ENCODE measurements at regions not wholly inside any gene's neighbourhood (a gene's known extent, or its start where the extent isn't known, plus 50 kb on each side); places are given as distances from the start of the nearest gene placed in this dataset.

DNA sequence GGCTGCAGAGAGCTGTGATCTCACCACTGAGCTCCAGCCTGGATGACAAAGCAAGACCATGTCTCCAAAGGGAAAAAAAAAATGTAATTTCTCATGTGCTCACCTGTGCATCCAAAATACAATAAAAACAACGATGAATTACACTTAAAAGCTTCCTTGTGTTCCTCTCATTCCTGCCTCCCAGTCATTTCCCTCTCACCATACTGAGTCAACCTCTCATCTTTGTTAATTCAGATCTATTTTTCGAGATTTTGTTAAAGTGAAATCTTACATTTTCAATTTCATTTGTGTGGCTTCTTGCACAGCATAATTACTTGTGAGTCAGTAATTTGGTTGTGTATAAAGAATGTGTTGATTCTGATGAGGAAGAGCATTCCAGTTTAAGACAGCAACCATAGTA is 1203.2 kb downstream of the TMEM121 start (continued):
- TF ChIP-seq POLR2AphosphoS5 (IDR thresholded peaks at IDR 0.05; ENCODE audit: low read depth) (no peak), EZH2phosphoT487 (IDR thresholded peaks at IDR 0.05; ENCODE audit: unreplicated experiment) (no peak), NANOG (IDR thresholded peaks at IDR 0.05; ENCODE audit: borderline replicate concordance) (no peak), STAT1 (IDR thresholded peaks at IDR 0.05; ENCODE audit: unreplicated experiment) (no peak), CREB1 (CRISPR knock-in tag; IDR thresholded peaks at IDR 0.05; ENCODE audit: low read depth) (no peak), ZNF114 (CRISPR knock-in tag; IDR thresholded peaks at IDR 0.05) (no peak)

DNA sequence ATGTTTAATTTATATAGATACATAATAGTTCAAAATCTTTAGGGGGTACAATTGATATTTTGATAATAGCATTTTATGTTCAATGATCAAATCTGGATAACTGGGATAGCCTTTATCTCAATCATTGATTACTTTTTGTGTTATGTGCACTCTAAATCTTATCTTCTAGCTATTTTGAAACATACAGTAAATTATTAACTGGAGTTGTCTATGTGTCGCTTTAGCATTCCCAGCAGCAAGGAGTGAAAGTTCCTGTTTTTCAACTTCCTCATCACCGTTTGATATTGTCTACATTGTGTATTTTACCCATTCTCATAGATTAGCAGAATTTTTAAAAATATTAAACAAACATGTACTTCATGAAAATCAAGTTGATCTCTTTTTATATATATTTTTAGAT is 1207.4 kb downstream of the TMEM121 start:
- no peaks in the 10 kb centered on the region for H3K36me3 Mint-ChIP-seq (ENCODE audit: low read depth)
- no peaks in the 10 kb centered on the region for H3K27me3 ChIP-seq (ENCODE audit: insufficient read depth)
- H3K4me1 Mint-ChIP-seq, result no peaks in the 10 kb centered on the region
- H3K27ac Mint-ChIP-seq, result no peak overlapping the region
- no peak overlapping the region for H2AFZ ChIP-seq
- no peaks in the 10 kb centered on the region for H3K79me2 ChIP-seq (replicated peaks; ENCODE audit: insufficient read depth)
- no peak overlapping the region for H3K4me3 Mint-ChIP-seq
- no peaks in the 10 kb centered on the region for H3K36me3 ChIP-seq (ENCODE audit: insufficient read depth)
- peaks cover 81% of the 10 kb centered on the region for H3K9me3 Mint-ChIP-seq
- TF ChIP-seq NANOG (IDR thresholded peaks at IDR 0.05; ENCODE audit: borderline replicate concordance) (no peak), ZNF331 (CRISPR knock-in tag; IDR thresholded peaks at IDR 0.05; ENCODE audit: low read depth) (no peak), CREB1 (CRISPR knock-in tag; IDR thresholded peaks at IDR 0.05; ENCODE audit: low read depth) (no peak), JUNB (IDR thresholded peaks at IDR 0.05; ENCODE audit: unreplicated experiment) (no peak), EZH2phosphoT487 (IDR thresholded peaks at IDR 0.05; ENCODE audit: unreplicated experiment) (no peak), ZNF114 (CRISPR knock-in tag; IDR thresholded peaks at IDR 0.05) (no peak), POLR2AphosphoS5 (IDR thresholded peaks at IDR 0.05; ENCODE audit: low read depth) (no peak), STAT1 (IDR thresholded peaks at IDR 0.05; ENCODE audit: unreplicated experiment) (no peak), EZH2 (IDR thresholded peaks at IDR 0.05; ENCODE audit: low read depth, unreplicated experiment) (no peak)
- TF ChIP-seq, protein P1, sequence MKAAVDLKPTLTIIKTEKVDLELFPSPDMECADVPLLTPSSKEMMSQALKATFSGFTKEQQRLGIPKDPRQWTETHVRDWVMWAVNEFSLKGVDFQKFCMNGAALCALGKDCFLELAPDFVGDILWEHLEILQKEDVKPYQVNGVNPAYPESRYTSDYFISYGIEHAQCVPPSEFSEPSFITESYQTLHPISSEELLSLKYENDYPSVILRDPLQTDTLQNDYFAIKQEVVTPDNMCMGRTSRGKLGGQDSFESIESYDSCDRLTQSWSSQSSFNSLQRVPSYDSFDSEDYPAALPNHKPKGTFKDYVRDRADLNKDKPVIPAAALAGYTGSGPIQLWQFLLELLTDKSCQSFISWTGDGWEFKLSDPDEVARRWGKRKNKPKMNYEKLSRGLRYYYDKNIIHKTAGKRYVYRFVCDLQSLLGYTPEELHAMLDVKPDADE (IDR thresholded peaks at IDR 0.05), result no peak
- TF ChIP-seq, protein P2, sequence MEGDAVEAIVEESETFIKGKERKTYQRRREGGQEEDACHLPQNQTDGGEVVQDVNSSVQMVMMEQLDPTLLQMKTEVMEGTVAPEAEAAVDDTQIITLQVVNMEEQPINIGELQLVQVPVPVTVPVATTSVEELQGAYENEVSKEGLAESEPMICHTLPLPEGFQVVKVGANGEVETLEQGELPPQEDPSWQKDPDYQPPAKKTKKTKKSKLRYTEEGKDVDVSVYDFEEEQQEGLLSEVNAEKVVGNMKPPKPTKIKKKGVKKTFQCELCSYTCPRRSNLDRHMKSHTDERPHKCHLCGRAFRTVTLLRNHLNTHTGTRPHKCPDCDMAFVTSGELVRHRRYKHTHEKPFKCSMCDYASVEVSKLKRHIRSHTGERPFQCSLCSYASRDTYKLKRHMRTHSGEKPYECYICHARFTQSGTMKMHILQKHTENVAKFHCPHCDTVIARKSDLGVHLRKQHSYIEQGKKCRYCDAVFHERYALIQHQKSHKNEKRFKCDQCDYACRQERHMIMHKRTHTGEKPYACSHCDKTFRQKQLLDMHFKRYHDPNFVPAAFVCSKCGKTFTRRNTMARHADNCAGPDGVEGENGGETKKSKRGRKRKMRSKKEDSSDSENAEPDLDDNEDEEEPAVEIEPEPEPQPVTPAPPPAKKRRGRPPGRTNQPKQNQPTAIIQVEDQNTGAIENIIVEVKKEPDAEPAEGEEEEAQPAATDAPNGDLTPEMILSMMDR (conservative IDR thresholded peaks at IDR 0.05; ENCODE audit: low read depth in 2 of 2), result no peak
- TF ChIP-seq, protein P3, sequence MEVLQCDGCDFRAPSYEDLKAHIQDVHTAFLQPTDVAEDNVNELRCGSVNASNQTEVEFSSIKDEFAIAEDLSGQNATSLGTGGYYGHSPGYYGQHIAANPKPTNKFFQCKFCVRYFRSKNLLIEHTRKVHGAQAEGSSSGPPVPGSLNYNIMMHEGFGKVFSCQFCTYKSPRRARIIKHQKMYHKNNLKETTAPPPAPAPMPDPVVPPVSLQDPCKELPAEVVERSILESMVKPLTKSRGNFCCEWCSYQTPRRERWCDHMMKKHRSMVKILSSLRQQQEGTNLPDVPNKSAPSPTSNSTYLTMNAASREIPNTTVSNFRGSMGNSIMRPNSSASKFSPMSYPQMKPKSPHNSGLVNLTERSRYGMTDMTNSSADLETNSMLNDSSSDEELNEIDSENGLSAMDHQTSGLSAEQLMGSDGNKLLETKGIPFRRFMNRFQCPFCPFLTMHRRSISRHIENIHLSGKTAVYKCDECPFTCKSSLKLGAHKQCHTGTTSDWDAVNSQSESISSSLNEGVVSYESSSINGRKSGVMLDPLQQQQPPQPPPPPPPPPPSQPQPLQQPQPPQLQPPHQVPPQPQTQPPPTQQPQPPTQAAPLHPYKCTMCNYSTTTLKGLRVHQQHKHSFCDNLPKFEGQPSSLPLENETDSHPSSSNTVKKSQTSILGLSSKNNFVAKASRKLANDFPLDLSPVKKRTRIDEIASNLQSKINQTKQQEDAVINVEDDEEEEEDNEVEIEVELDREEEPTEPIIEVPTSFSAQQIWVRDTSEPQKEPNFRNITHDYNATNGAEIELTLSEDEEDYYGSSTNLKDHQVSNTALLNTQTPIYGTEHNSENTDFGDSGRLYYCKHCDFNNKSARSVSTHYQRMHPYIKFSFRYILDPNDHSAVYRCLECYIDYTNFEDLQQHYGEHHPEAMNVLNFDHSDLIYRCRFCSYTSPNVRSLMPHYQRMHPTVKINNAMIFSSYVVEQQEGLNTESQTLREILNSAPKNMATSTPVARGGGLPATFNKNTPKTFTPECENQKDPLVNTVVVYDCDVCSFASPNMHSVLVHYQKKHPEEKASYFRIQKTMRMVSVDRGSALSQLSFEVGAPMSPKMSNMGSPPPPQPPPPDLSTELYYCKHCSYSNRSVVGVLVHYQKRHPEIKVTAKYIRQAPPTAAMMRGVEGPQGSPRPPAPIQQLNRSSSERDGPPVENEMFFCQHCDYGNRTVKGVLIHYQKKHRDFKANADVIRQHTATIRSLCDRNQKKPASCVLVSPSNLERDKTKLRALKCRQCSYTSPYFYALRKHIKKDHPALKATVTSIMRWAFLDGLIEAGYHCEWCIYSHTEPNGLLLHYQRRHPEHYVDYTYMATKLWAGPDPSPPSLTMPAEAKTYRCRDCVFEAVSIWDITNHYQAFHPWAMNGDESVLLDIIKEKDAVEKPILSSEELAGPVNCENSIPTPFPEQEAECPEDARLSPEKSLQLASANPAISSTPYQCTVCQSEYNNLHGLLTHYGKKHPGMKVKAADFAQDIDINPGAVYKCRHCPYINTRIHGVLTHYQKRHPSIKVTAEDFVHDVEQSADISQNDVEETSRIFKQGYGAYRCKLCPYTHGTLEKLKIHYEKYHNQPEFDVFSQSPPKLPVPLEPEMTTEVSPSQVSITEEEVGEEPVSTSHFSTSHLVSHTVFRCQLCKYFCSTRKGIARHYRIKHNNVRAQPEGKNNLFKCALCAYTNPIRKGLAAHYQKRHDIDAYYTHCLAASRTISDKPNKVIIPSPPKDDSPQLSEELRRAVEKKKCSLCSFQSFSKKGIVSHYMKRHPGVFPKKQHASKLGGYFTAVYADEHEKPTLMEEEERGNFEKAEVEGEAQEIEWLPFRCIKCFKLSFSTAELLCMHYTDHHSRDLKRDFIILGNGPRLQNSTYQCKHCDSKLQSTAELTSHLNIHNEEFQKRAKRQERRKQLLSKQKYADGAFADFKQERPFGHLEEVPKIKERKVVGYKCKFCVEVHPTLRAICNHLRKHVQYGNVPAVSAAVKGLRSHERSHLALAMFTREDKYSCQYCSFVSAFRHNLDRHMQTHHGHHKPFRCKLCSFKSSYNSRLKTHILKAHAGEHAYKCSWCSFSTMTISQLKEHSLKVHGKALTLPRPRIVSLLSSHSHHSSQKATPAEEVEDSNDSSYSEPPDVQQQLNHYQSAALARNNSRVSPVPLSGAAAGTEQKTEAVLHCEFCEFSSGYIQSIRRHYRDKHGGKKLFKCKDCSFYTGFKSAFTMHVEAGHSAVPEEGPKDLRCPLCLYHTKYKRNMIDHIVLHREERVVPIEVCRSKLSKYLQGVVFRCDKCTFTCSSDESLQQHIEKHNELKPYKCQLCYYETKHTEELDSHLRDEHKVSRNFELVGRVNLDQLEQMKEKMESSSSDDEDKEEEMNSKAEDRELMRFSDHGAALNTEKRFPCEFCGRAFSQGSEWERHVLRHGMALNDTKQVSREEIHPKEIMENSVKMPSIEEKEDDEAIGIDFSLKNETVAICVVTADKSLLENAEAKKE (CRISPR knock-in tag; IDR thresholded peaks at IDR 0.05), result no peak
- TF ChIP-seq, protein P4, sequence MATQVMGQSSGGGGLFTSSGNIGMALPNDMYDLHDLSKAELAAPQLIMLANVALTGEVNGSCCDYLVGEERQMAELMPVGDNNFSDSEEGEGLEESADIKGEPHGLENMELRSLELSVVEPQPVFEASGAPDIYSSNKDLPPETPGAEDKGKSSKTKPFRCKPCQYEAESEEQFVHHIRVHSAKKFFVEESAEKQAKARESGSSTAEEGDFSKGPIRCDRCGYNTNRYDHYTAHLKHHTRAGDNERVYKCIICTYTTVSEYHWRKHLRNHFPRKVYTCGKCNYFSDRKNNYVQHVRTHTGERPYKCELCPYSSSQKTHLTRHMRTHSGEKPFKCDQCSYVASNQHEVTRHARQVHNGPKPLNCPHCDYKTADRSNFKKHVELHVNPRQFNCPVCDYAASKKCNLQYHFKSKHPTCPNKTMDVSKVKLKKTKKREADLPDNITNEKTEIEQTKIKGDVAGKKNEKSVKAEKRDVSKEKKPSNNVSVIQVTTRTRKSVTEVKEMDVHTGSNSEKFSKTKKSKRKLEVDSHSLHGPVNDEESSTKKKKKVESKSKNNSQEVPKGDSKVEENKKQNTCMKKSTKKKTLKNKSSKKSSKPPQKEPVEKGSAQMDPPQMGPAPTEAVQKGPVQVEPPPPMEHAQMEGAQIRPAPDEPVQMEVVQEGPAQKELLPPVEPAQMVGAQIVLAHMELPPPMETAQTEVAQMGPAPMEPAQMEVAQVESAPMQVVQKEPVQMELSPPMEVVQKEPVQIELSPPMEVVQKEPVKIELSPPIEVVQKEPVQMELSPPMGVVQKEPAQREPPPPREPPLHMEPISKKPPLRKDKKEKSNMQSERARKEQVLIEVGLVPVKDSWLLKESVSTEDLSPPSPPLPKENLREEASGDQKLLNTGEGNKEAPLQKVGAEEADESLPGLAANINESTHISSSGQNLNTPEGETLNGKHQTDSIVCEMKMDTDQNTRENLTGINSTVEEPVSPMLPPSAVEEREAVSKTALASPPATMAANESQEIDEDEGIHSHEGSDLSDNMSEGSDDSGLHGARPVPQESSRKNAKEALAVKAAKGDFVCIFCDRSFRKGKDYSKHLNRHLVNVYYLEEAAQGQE (IDR thresholded peaks at IDR 0.05; ENCODE audit: unreplicated experiment), result no peak
- no peak for ATAC-seq
- no peak overlapping the region for H3K4me3 ChIP-seq
- H3K27me3 Mint-ChIP-seq (ENCODE audit: insufficient read depth, low read depth, poor library complexity), result no peaks in the 10 kb centered on the region
- H3K4me1 ChIP-seq (ENCODE audit: insufficient read depth), result no peaks in the 10 kb centered on the region
- H3K4me2 ChIP-seq, result no peak overlapping the region
- no peaks in the 10 kb centered on the region for H3K9me2 ChIP-seq (ENCODE audit: insufficient read depth)
- no peak for DNase-seq (ENCODE audit: low spot score)
- no peak overlapping the region for H3K27ac ChIP-seq (ENCODE audit: low read depth)
- no peaks in the 10 kb centered on the region for H4K20me1 ChIP-seq (replicated peaks; ENCODE audit: insufficient read depth)
- no peaks in the 10 kb centered on the region for H3F3A ChIP-seq (replicated peaks; ENCODE audit: low read depth)
